ENCODE measurements at regions not wholly inside any gene's neighbourhood (a gene's known extent, or its start where the extent isn't known, plus 50 kb on each side); places are given as distances from the start of the nearest gene placed in this dataset.

DNA sequence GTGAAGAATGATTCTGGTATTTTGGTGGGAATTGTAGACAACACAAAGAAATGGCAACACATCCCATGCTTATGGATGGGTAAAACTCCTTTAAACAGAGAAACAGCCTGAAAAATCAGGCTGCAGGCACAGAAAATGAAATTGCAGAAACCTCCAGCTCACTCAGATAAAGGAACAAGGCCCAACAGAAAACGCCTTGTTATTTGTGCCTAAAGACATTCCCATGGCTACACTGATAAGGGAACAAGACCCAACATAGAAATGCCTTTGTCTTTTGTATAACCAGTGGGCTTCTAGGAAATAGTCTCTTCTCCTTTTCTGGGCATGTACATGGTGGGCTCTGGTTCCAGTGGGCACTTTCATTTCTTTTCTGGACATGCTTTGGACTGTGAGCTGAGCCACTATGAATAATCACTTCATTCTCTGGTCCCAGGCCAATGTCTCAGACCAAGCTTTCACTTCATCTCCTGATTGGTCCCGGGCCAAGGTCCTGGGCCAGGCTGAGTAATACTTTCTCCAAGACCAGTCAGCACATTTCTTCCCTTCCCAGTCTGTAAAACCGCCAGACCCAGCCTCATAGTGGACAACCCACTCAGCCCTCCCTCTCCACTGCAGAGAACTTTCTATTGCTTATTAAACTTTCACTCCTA, 160.5 kb downstream of the TBX22 start:
- ChIA-PET POLR2A (ENCODE audit: low non-redundant PET) (no interaction called here), CTCF (no interaction called here)
- DNase-seq (ENCODE audit: low spot score): no peak
- no peak overlapping the region for H3K27ac ChIP-seq
- TF ChIP-seq, protein P1, sequence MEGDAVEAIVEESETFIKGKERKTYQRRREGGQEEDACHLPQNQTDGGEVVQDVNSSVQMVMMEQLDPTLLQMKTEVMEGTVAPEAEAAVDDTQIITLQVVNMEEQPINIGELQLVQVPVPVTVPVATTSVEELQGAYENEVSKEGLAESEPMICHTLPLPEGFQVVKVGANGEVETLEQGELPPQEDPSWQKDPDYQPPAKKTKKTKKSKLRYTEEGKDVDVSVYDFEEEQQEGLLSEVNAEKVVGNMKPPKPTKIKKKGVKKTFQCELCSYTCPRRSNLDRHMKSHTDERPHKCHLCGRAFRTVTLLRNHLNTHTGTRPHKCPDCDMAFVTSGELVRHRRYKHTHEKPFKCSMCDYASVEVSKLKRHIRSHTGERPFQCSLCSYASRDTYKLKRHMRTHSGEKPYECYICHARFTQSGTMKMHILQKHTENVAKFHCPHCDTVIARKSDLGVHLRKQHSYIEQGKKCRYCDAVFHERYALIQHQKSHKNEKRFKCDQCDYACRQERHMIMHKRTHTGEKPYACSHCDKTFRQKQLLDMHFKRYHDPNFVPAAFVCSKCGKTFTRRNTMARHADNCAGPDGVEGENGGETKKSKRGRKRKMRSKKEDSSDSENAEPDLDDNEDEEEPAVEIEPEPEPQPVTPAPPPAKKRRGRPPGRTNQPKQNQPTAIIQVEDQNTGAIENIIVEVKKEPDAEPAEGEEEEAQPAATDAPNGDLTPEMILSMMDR (conservative IDR thresholded peaks at IDR 0.05; ENCODE audit: low read depth): no peak

DNA sequence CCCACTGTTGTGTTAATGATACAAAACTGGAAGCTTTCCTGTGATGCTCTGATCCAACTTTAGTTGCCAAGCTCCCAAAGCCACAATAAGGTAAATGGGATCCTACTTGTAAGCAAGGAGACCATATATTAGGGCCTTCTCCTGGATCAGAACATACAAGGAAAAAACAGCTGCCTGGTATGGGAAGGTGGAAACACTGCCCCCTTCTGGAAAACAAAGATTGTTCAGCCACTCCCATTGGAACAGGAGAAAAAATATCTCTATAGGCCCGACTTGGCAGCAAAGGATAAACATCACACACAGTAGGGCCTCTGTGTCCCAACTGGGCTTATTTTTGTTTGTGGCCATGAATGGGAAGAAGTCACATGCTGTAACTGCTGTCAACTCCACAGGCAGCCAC, 166.5 kb downstream of the TBX22 start:
- POLR2A ChIA-PET (ENCODE audit: low non-redundant PET): no interaction called here

DNA sequence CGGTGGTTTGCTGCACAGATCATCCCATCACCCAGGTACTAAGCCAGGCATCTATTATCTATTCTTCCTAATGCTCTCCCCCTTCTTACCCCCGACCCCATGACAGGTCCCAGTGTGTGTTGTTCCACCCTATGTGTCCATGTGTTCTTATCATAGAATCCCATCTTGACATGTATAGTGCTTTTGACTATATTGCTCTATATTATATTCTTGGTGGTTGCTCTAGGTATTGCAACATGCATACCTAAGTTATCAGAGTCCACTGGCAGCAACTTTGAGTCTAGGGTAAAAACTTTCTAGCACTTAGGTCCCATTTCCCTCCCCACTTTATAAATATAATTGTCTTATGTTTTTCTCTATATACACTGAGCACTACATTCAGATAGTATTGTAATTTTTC, 170.3 kb downstream of the TBX22 start:
- TF ChIP-seq, protein P1 (conservative IDR thresholded peaks at IDR 0.05; ENCODE audit: low read depth): no peak
- H3K27ac ChIP-seq: no peak overlapping the region
- DNase-seq (ENCODE audit: low spot score): no peak
- ChIA-PET CTCF (no interaction called here), POLR2A (ENCODE audit: low non-redundant PET) (no interaction called here)

More for the DNA sequence above, 166.5 kb downstream of the TBX22 start:
- no peak overlapping the region for H3K27ac ChIP-seq
- no peak for DNase-seq (ENCODE audit: low spot score)
- CTCF ChIA-PET: interaction anchor here (0.5 kb wide), 1 partner anchor 87 kb away, joined by 5 read pairs; no protein-coding TSS in a partner anchor
- TF ChIP-seq, protein P1 (conservative IDR thresholded peaks at IDR 0.05; ENCODE audit: low read depth): no peak

DNA sequence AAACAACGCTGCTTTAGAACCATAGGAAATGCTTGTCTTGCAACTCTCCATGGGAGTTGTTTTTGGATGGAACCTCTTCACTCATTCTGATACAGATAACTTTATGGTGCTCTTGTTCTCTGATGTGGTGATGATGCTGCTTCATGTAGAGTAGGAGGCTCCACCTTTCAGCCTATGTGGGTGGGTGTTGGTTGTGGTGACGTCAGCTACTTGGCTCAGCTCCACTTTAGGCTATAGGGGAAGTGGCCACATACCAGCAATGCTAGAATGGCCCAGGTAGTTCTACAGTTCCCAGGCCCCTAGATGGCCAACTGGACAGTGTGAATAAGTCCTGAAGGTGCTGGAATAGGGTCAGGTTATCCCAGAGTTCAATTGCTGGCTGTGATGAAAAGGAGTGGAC, 192.1 kb downstream of the TBX22 start:
- CTCF ChIA-PET: interaction anchor here (0.7 kb wide), 1 partner anchor 610 kb away, joined by 3 read pairs; no protein-coding TSS in a partner anchor
- TF ChIP-seq, protein P1 (conservative IDR thresholded peaks at IDR 0.05; ENCODE audit: low read depth): no peak
- no peak for DNase-seq (ENCODE audit: low spot score)
- POLR2A ChIA-PET (ENCODE audit: low non-redundant PET): no interaction called here
- H3K27ac ChIP-seq: no peak overlapping the region

DNA sequence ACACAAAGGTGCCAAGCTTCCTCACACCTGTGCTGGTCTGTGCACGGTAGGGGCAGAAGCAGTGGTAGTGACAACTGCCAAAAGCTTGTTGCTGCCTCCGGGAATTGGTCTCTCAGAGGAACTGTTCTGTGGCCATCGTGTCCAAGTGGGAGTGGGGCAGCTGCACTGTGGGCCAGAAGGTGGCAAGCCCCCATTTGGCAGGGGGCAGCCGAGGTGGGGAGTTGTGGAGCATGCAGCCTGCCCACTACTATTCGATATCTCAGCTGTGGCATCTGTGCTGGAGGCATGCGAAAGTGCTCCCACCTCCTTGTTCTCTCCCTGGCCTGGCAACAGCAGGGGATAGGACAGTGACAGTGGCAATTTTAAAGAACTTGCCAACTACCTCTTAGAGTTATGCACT, 192.8 kb downstream of the TBX22 start:
- POLR2A ChIA-PET (ENCODE audit: low non-redundant PET): no interaction called here
- TF ChIP-seq, protein P1 (conservative IDR thresholded peaks at IDR 0.05; ENCODE audit: low read depth): no peak
- H3K27ac ChIP-seq: no peak overlapping the region
- CTCF ChIA-PET: no interaction called here
- no peak for DNase-seq (ENCODE audit: low spot score)

DNA sequence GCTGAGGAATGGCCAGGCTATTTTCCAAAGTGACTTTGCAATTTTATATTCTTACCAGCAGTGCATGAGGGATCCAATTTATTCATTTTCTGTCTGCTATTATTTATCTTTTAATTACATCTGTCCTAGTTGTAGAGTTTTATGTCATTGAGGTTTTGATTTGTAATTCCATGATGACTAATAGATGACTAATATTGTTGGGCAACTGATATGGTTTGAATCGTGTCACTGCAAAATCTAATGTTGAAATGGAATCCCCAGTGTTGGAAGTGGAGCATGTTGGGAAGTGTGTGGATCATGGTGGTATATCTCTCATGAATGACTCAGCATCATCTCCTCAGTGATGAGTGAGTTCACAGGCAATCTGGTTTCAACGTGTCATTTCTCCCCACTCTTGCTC, 201.5 kb downstream of the TBX22 start:
- TF ChIP-seq, protein P1 (conservative IDR thresholded peaks at IDR 0.05; ENCODE audit: low read depth): no peak
- ChIA-PET CTCF (no interaction called here), POLR2A (ENCODE audit: low non-redundant PET) (no interaction called here)
- DNase-seq (ENCODE audit: low spot score): peak; percentile 0
- no peak overlapping the region for H3K27ac ChIP-seq
